B cell (primary cell): ENCODE measurements at regions not wholly inside any gene's neighbourhood (a gene's known extent, or its start where the extent isn't known, plus 50 kb on each side); places are given as distances from the start of the nearest gene placed in this dataset.

Experiments used
- CTCF ChIP-seq: fragments of 200-600 bp; IDR thresholded peaks from one replicate; pipeline ENCODE4 v1.8.0; 2022; ENCODE audit warnings: antibody characterized with exemption, mild to moderate bottlenecking
- EZH2 ChIP-seq: IDR thresholded peaks from 2 replicates; pipeline ENCODE4 v1.6.1; 2012; ENCODE audit warnings: borderline replicate concordance, low read depth, mild to moderate bottlenecking, moderate library complexity, low read length; ENCODE audit not compliant: insufficient read depth, poor library complexity, severe bottlenecking

- TF ChIP-seq CTCF (no peak), EZH2 (no peak)
These were observed 103.5 kb upstream of the CCDC54 start for GRCh38 chr3:107273771-107274170.
